ENCODE measurements at regions not wholly inside any gene's neighbourhood (a gene's known extent, or its start where the extent isn't known, plus 50 kb on each side); places are given as distances from the start of the nearest gene placed in this dataset.

DNA sequence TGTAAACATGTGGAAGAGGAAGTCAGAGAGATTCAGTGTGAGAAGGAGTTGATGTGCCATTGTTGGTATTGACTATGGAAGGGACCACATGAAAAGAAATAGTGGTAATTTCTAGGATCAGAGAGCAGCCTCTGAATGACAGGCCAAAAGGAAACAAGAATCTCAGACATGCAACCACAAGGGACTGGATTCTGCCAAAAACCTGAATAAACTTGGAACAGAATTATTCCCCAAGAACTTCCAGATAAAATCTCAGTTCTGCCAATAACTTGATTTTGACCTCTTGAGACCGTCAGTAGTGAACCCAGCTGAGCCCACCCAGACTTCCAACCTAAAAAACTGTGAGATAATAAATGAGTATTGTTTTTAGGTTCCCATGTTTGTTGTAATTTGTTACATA lies 653.6 kb upstream of the NR3C2 start:
- Histone ChIP-seq H3K4me1 (no peaks in the 10 kb centered on the region), H3K4me3 (no peak overlapping the region), H3K36me3 (no peaks in the 10 kb centered on the region), H3K9me3 (no peaks in the 10 kb centered on the region), H3K27ac (no peak overlapping the region), H3K27me3 (no peaks in the 10 kb centered on the region)
- intact Hi-C loops (cut with DNase I) = no loop called here
- TF ChIP-seq, protein P1, sequence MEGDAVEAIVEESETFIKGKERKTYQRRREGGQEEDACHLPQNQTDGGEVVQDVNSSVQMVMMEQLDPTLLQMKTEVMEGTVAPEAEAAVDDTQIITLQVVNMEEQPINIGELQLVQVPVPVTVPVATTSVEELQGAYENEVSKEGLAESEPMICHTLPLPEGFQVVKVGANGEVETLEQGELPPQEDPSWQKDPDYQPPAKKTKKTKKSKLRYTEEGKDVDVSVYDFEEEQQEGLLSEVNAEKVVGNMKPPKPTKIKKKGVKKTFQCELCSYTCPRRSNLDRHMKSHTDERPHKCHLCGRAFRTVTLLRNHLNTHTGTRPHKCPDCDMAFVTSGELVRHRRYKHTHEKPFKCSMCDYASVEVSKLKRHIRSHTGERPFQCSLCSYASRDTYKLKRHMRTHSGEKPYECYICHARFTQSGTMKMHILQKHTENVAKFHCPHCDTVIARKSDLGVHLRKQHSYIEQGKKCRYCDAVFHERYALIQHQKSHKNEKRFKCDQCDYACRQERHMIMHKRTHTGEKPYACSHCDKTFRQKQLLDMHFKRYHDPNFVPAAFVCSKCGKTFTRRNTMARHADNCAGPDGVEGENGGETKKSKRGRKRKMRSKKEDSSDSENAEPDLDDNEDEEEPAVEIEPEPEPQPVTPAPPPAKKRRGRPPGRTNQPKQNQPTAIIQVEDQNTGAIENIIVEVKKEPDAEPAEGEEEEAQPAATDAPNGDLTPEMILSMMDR (IDR thresholded peaks at IDR 0.05) = no peak
- TF ChIP-seq POLR2AphosphoS5 (IDR thresholded peaks at IDR 0.05; ENCODE audit: insufficient read depth in 1 of 2, low read depth in 1 of 2) (no peak), POLR2A (IDR thresholded peaks at IDR 0.05) (no peak)
- no peak for DNase-seq (ENCODE audit: extremely low spot score in 2 of 2)

DNA sequence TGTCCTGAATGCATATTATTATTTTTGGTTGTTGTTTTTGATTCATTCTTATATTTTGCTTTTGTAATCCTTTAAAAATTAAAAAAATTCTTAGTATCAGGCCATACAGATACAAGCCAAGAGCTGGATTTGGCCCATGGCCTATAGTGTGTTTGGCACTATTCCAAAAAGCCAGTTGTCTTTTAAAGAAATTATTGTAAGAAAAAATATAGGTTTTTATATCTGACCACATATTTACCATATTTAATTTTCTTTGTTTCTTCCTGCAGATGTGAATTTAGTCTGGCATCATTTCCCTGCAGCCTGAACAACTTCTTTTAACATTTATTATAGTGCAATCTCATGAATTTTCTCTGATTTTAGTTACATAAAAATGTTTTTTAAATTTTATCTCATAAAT lies 652.8 kb upstream of the NR3C2 start:
- DNase-seq (ENCODE audit: extremely low spot score in 2 of 2) = no peak
- Histone ChIP-seq H3K9me3 (no peaks in the 10 kb centered on the region), H3K4me1 (no peaks in the 10 kb centered on the region), H3K4me3 (no peak overlapping the region), H3K36me3 (no peaks in the 10 kb centered on the region), H3K27ac (no peak overlapping the region), H3K27me3 (no peaks in the 10 kb centered on the region)
- TF ChIP-seq, protein P1 (IDR thresholded peaks at IDR 0.05) = no peak
- no peak for TF ChIP-seq POLR2A (IDR thresholded peaks at IDR 0.05)
- TF ChIP-seq POLR2AphosphoS5 (IDR thresholded peaks at IDR 0.05; ENCODE audit: insufficient read depth in 1 of 2, low read depth in 1 of 2) = no peak
- intact Hi-C loops (cut with DNase I) = no loop called here

DNA sequence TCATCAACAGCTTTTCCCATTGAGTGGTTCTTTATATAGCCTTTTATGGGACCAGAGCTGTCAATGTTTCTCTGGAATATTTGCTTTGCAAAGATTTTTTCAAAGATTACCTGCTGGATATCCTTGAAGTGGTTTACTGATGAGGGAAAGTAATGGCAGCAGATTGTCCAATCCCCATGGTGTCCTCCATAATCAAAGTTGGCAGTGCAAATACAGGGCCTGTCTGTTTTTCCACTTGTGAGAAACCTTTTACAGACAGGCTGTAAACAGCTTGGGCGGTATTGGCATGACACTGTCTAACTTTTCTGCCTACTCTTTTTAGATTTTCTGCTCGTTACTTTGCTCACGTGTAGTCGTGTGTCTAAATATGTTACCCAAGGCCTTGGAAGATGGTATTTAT lies 641.9 kb upstream of the NR3C2 start:
- Histone ChIP-seq H3K4me1 (no peaks in the 10 kb centered on the region), H3K4me3 (no peak overlapping the region), H3K9me3 (no peaks in the 10 kb centered on the region), H3K27ac (no peak overlapping the region), H3K27me3 (no peaks in the 10 kb centered on the region), H3K36me3 (no peaks in the 10 kb centered on the region)
- no peak for DNase-seq (ENCODE audit: extremely low spot score in 2 of 2)
- intact Hi-C loops (cut with DNase I) = no loop called here
- TF ChIP-seq, protein P1 (IDR thresholded peaks at IDR 0.05) = no peak
- no peak for TF ChIP-seq POLR2A (IDR thresholded peaks at IDR 0.05)
- no peak for TF ChIP-seq POLR2AphosphoS5 (IDR thresholded peaks at IDR 0.05; ENCODE audit: insufficient read depth in 1 of 2, low read depth in 1 of 2)

DNA sequence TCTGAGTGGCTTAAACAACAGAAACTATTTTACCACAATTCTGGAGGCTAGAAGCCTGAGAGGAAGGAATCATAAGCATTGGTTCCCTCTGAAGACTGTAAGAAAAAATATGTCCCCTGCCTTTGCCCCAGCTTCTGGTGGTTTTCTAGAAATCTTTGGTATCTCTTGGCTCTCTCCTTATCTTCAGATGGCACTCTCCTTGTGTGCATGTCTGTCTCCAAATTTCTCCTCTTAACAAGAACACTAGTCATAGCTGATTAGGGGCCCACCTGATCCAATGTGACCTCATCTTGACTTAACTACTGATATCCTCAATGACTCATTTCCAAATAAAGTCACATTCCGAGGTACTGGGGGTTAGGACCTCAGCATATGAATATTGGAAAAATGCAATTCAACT lies 635.0 kb upstream of the NR3C2 start:
- Histone ChIP-seq H3K27ac (no peak overlapping the region), H3K4me3 (no peak overlapping the region), H3K9me3 (no peaks in the 10 kb centered on the region), H3K36me3 (no peaks in the 10 kb centered on the region), H3K4me1 (no peaks in the 10 kb centered on the region), H3K27me3 (no peaks in the 10 kb centered on the region)
- TF ChIP-seq POLR2A (IDR thresholded peaks at IDR 0.05) (no peak), POLR2AphosphoS5 (IDR thresholded peaks at IDR 0.05; ENCODE audit: insufficient read depth in 1 of 2, low read depth in 1 of 2) (no peak)
- TF ChIP-seq, protein P1 (IDR thresholded peaks at IDR 0.05) = no peak
- no peak for DNase-seq (ENCODE audit: extremely low spot score in 2 of 2)
- intact Hi-C loops (cut with DNase I) = no loop called here

DNA sequence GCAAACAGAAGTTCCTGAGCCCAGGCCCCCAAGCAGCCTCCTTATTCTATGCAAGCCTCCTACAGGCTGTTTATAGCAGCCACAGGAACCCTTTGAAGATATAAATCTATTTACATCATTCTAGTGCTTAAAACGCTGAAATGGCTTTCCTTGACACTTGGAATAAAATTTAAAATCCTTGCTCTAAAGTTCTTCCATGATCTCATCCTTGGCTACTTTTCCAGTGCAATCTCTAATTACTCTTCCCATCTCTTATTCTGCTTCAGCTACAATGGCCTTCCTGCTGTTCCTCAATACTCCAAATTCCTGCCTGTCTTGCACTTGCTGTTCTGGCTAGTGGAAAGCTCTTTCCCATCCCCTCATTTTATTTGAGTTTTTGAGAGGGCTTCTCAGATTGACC lies 634.2 kb upstream of the NR3C2 start:
- H3K27ac ChIP-seq = no peak overlapping the region
- H3K4me1 ChIP-seq = no peaks in the 10 kb centered on the region
- TF ChIP-seq, protein P1 (IDR thresholded peaks at IDR 0.05) = no peak
- TF ChIP-seq POLR2AphosphoS5 (IDR thresholded peaks at IDR 0.05; ENCODE audit: insufficient read depth in 1 of 2, low read depth in 1 of 2) (no peak), POLR2A (IDR thresholded peaks at IDR 0.05) (no peak)
- H3K27me3 ChIP-seq = no peaks in the 10 kb centered on the region
- H3K36me3 ChIP-seq = no peaks in the 10 kb centered on the region
- H3K4me3 ChIP-seq = no peak overlapping the region
- intact Hi-C loops (cut with DNase I) = no loop called here
- H3K9me3 ChIP-seq = no peaks in the 10 kb centered on the region
- DNase-seq (ENCODE audit: extremely low spot score in 2 of 2) = no peak

Measured in vagina (tissue), 2 donors.